Left cardiac atrium (tissue), 4 donors: ENCODE measurements at regions not wholly inside any gene's neighbourhood (a gene's known extent, or its start where the extent isn't known, plus 50 kb on each side); places are given as distances from the start of the nearest gene placed in this dataset.

Source experiments
- ATAC-seq, 2 donors: fragments of 200-7000 bp; cut with Tn5 transposase; one replicate each; pipeline ENCODE4 v1.9.1; 2020; ENCODE audit warnings: mild to moderate bottlenecking in 2 of 2, moderate library complexity in 2 of 2
- DNase-seq: peaks from one replicate; pipeline ENCODE4 v3.0.0-alpha.2; 2020
- intact Hi-C, 2 donors: fragments of 100-400 bp; cut with DNase I; formaldehyde crosslinking; loops; one replicate each; pipeline versions ENCODE4 v1.14.1 to v1.15.1; 2022 to 2023
- donor health status: DM: no; HTN: yes; CAD: no.
- donor health status: DM: no; HTN: yes; CAD: no; lungs with severe emphysema.
- donor health status: DM: yes; HTN: yes; CAD: no.
- donor health status: Dilated cardiomyopathy.

DNA sequence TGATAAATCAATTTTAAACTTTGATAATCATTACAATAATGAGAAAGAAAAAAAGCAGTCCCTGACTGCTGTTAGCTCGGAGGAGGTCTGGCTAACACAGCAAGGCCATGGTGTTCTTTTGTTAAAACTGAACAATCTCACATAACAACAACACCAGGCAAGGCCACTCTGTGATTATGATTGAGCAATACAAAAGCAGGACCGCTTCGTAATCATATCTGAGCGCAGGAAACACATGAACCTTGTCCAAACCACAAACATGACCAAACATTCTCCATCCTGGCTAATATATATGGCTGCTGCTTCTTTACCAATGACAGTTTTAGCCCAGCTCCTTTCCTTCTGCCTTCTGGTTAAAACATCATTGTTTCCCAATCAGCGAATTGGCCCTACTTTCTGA, 76.8 kb upstream of the DDX53 start:
- DNase-seq (no peak), ATAC-seq (no peak)
- intact Hi-C loops, result no loop called here

- no peak for ATAC-seq
- intact Hi-C loops, result no loop called here
Measured at GRCh38 chrX:22934640-22935039, 65.1 kb upstream of the DDX53 start.

GRCh38 chrX:22944945-22945344, 54.8 kb upstream of the DDX53 start:
- intact Hi-C loops, result no loop called here
- ATAC-seq, result no peak
- no peak for DNase-seq

More at GRCh38 chrX:22934640-22935039, 65.1 kb upstream of the DDX53 start:
- DNase-seq, result no peak
